ENCODE measurements at regions not wholly inside any gene's neighbourhood (a gene's known extent, or its start where the extent isn't known, plus 50 kb on each side); places are given as distances from the start of the nearest gene placed in this dataset.
"Not testable (repeated sequence)": the region's sequence is repeated elsewhere in the genome, so short reads cannot be mapped to it uniquely, and the experiment has no call there.

DNA sequence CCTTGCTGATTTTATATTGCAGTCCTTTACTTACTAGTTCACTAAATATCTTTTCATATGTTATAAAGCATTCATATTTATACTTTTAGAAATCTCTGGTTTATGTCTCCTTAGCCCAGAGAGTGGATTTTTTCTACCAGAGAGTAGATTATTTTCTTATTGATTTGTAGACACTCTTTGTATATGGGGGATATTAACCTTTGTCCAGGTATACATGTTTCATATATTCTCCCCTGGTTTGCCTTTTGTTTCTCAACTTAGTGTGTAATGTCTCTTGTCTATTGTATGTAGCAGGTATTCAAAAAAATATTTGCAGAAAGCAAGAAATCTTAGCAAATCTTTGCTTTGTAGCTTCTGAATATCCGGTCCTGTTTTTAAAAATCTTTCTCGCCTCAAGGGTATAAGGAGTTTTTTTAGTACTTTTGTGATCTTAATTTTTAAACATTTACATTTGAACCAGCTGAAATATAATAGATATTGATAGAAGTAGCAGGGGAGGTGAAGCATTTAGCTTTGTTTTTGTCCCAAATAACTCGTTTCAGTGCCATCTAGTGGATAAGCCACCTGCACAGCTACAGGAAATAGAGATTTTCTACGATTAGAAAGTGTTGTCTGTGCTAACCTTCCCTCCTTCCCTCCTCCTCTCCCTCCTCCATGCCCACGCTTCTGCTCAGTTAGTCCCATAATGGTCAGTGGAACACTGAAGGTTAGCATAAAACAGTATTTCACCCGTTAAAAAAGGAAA, 97.0 kb downstream of the PHETA1 start:
- DNase-seq, result no peak

DNA sequence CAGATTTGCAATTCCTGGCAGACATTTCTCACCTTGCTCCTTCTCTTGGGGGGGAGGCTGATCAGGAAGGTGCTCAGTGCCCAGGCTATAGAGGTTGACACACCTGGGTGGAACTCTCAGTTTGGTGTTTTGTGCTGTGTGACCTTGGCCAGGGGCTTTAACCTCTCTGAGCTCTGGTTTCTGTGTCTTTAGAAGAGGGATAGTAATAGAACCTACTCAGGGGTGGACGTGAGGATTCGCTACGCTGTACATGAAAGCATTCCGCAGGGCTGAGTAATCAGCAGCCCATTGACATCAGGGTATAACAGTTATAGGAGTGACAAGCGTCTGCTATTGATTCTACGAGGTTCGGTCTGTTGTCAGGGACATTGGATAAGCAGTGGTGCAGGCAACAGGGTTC, 98.1 kb downstream of the PHETA1 start:
- DNase-seq, result no peak

GRCh38 chr12:111270239-111270638, 98.7 kb downstream of the PHETA1 start:
- DNase-seq, result no peak

DNA sequence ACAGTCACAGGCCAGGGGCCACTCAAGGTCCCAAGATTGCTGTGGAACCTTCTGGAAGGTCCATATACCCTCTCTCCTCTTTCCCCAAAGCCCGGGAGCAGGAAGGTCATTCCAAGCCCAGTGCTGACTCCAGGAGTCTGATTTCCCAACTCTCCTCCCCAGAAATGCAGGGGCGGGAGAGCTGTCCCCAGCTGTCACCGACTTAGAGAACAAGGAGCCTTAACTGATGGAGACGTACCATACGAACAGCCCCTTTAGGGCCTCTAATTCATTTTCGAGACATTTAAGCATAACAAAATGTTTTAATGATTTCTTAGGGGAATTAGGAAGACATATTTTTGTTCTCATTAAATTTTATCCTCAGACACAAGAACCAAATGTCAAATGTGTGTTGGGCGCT, 99.2 kb downstream of the PHETA1 start:
- DNase-seq, result no peak

DNA sequence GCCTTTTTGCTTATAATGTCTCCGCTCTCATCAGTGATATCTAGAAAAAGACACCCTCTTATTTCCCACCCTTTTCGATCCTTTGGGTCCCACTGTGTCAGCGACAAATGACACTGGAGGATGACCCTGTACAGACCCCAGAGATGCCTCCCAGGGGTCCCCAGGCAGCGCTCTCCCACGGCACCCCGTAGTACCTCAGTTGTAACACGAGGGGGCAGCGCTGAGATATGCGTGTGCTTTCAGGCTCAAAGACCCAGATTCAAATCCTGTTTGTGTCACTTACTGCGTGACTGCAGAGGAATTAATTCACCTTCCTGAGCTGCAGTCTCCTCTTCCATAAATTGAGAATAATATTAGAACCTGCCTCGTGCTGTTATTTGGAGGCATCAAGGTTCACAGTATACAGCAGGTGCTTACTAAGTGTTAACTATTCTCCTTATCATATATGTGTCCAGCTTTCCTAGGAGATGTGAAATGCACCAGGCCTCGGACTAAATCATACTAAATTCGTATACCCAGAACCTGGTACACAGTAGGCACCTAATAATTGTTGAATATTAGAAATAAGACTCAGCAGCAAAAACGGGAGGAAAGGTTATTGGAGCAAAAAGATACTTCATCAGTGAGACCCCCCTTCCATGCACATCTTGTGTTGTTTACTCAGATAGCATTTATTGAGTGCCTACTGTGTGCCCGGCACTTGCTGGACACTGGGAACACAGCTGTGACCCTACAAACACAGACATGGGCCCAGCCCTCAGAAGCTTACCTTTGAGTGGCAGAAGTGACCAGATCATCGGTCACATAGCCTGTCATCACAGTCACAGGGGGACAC, 99.9 kb downstream of the PHETA1 start:
- no peak for DNase-seq

DNA sequence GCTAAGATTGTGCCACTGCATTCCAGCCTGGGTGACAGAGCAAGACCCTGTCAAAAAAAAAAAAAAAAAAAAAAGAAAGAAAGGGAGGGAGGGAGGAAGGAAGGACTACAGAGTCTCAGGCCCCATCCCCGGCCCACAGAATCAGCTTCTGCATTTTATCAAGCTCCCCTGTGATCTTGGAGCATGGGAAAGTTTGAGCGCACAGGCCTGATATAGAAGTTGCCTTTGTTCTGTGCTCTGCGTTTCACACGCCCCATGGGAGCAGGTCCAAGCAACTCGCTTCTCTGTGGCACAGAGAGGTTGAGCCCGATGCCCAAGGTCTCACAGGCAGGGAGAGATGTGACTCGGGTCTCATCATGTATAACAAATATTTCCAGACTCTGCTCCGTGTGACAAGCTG, 101.8 kb downstream of the PHETA1 start:
- no peak for DNase-seq

- DNase-seq, result no peak
These were observed 106.8 kb downstream of the PHETA1 start for GRCh38 chr12:111261911-111262676.

DNA sequence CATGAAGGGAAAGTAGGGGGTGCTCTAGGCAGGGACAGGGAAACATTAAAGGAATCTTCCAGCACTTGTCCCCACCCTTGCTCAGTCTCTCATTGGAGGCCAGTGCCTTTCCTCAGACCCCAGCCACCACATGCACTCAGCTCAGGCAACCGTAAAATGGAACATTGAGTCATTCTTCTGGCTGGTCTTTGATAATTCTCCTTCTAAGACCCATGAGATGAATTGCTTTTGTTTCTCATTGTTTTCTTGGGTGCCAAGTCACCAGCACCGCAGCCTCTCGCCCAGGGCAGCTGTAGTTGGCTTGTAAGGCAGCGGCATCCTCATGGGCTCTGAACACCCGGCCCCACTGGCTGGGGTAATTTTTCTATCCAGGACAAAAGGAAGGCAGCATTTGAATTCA, 108.2 kb downstream of the PHETA1 start:
- DNase-seq, result no peak

GRCh38 chr12:111259231-111259630, 109.7 kb downstream of the PHETA1 start:
- DNase-seq, result no peak

GRCh38 chr12:111258081-111258480, 110.8 kb downstream of the PHETA1 start:
- DNase-seq, result not testable (repeated sequence)

GRCh38 chr12:111257435-111257902, 111.4 kb downstream of the PHETA1 start:
- DNase-seq, result no peak

- DNase-seq, result no peak
These were observed 112.1 kb downstream of the PHETA1 start for GRCh38 chr12:111256629-111257434.

GRCh38 chr12:111255261-111255660, 113.6 kb downstream of the PHETA1 start:
- no peak for DNase-seq

DNA sequence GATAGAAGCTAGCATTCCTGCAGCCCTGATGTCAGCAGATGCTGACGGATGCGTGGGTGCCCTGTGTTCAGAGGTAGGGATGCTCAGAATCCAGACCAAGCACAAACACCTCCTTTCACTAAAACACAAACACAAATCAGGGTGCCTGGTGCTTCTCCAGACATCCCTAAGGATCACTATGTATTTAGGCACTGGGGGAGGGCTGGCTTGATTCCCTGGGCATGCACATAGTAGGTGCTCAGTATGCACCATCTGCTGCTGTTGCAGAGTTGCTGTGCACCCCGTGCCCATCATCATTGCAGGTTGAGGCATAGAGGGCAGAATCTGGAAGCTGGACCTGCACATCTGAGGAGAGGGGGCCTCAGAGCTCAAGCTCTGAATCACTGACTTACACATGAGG, 114.8 kb downstream of the PHETA1 start:
- no peak for DNase-seq

GRCh38 chr12:111253213-111253612, 115.7 kb downstream of the PHETA1 start:
- no peak for DNase-seq

DNA sequence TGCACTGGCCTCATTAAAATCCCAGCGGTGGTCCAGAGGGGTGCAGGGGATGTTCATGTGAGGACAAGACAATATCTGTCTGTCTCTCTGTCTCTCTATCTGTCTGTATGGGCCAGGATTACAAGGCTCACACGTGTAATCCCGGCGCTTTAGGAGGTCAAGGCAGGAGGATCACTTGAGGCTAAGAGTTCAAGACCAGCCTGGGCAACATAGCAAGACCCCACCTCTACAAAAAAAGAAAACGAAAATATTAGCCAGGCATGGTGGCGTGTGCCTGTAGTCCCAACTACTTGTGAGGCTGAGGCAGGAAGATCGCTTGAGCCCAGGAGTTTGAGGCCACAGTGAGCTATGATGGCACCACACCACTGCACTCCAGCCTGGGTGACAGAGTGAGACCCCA, 117.1 kb downstream of the PHETA1 start:
- no peak for DNase-seq

DNA sequence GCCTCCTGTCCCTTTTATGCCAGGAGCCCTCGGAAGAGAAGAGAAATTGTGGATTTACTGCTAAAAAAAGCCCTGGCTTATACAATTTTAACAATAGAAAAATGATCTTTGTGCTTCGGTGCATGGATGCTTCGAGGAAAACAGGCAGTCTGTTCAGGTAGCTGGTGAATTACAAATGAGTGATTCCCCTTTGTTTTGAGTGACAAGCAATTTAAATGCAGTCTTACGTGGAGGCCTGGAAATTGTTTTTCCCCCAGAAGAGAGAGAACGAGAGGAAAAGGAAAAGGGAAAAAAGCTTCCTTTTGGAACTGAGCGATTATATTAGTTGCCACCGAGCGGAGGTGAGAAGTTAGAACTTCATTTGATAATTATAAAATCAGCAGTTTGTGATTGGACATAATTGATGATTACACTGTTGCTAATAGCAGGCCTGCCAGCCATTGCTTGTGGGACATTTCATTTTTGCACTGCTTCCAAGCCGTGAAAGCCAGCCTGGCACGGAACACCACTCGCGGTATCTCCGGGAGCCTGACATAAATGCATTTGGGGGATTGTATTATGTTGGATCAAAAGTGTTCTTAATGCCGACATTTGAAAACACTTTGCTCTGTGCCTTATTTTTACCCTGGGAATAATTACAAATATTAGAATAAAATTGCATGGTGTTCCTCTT, 117.7 kb downstream of the PHETA1 start:
- DNase-seq, result no peak

DNA sequence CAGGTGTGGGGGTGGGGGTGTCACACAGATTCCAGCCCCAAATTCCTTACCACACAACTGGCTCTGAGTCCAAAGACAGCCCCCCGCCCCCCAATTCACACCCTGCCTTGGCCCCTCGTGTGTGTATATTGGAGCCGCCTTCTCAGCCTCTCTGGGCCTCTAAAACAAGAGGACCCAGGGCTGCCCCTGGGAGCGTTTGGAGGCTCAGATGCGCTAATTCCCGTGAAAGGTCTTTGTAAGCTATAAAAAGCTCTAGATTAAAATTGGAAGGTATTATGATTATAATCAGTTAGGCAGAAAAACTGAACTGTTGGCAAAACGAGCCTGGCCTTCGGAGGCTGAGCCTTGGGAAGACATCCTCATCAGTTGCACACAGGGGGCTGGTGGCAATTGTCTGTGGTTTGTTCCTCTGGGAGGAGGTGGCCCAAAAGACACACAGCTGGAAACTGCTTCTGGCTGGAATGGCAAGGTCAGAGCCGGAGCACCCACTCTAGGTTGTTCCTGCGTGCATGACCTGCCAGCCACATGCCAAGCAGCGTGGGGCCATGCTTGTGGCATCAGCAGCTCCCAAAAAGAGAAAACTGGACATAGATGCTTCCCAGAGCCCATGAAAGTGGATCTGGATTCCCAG, 118.5 kb downstream of the PHETA1 start:
- no peak for DNase-seq

- no peak for DNase-seq
These were observed 119.1 kb downstream of the PHETA1 start for GRCh38 chr12:111249757-111250156.

- no peak for DNase-seq
These were observed 119.9 kb downstream of the PHETA1 start for GRCh38 chr12:111249018-111249370.
